ENCODE measurements at regions not wholly inside any gene's neighbourhood (a gene's known extent, or its start where the extent isn't known, plus 50 kb on each side); places are given as distances from the start of the nearest gene placed in this dataset.

GRCh38 chr5:124393584-124394379 lies 352.7 kb downstream of the ZNF608 start:
- Histone ChIP-seq H3K36me3 (no peaks in the 10 kb centered on the region), H3K27me3 (no peaks in the 10 kb centered on the region), H3K4me1 (peaks cover 5 to 13% of the 10 kb centered on the region in 2 donors), H3K4me3 (no peak overlapping the region), H3K9me3 (no peaks in the 10 kb centered on the region), H3K27ac (no peak overlapping the region)
- in situ Hi-C loops (cut with MboI; ENCODE audit: low sequenced_read_pairs in 4 of 4) (no loop called here), intact Hi-C loops (cut with DNase I; ENCODE audit: low total_unique reads) (no loop called here)
- DNase-seq, result no peak
- TF ChIP-seq CTCF (IDR thresholded peaks at IDR 0.05 in 4 of 5, conservative IDR thresholded peaks at IDR 0.05 in 1 of 5) (no peak), POLR2A (IDR thresholded peaks at IDR 0.05) (no peak)
- ATAC-seq, result no peak

GRCh38 chr5:124383693-124384092 lies 362.7 kb downstream of the ZNF608 start:
- H3K4me1 ChIP-seq, result no peaks in the 10 kb centered on the region
- ATAC-seq, result no peak
- no peak for TF ChIP-seq POLR2A (IDR thresholded peaks at IDR 0.05)
- TF ChIP-seq CTCF (IDR thresholded peaks at IDR 0.05 in 4 of 5, conservative IDR thresholded peaks at IDR 0.05 in 1 of 5), result no peak
- H3K27me3 ChIP-seq, result no peaks in the 10 kb centered on the region
- no peak for DNase-seq
- in situ Hi-C loops (cut with MboI; ENCODE audit: low sequenced_read_pairs in 4 of 4) (no loop called here), intact Hi-C loops (cut with DNase I; ENCODE audit: low total_unique reads) (no loop called here)
- H3K36me3 ChIP-seq, result no peaks in the 10 kb centered on the region
- no peak overlapping the region for H3K4me3 ChIP-seq
- peaks cover 0 to 4% (median 0%) of the 10 kb centered on the region in 3 donors for H3K9me3 ChIP-seq
- H3K27ac ChIP-seq, result no peak overlapping the region

GRCh38 chr5:124377386-124377785 lies 369.1 kb downstream of the ZNF608 start:
- TF ChIP-seq CTCF (IDR thresholded peaks at IDR 0.05 in 4 of 5, conservative IDR thresholded peaks at IDR 0.05 in 1 of 5) (no peak), POLR2A (IDR thresholded peaks at IDR 0.05) (no peak)
- no peak for ATAC-seq
- Histone ChIP-seq H3K4me3 (no peak overlapping the region), H3K36me3 (no peaks in the 10 kb centered on the region), H3K9me3 (peaks cover 0 to 3% (median 0%) of the 10 kb centered on the region in 3 donors), H3K27me3 (no peaks in the 10 kb centered on the region), H3K4me1 (no peaks in the 10 kb centered on the region), H3K27ac (no peak overlapping the region)
- intact Hi-C loops (cut with DNase I; ENCODE audit: low total_unique reads) (no loop called here), in situ Hi-C loops (cut with MboI; ENCODE audit: low sequenced_read_pairs in 4 of 4) (no loop called here)
- no peak for DNase-seq

- no peak overlapping the region for H3K27ac ChIP-seq
- H3K9me3 ChIP-seq, result no peaks in the 10 kb centered on the region
- intact Hi-C loops (cut with DNase I; ENCODE audit: low total_unique reads), result no loop called here
- ATAC-seq (no peak), DNase-seq (no peak)
- H3K36me3 ChIP-seq, result no peaks in the 10 kb centered on the region
- no peaks in the 10 kb centered on the region for H3K27me3 ChIP-seq
- in situ Hi-C loops (cut with MboI; ENCODE audit: low sequenced_read_pairs in 4 of 4), result no loop called here
- H3K4me3 ChIP-seq, result no peak overlapping the region
- no peaks in the 10 kb centered on the region for H3K4me1 ChIP-seq
- no peak for TF ChIP-seq CTCF (IDR thresholded peaks at IDR 0.05 in 4 of 5, conservative IDR thresholded peaks at IDR 0.05 in 1 of 5)
- no peak for TF ChIP-seq POLR2A (IDR thresholded peaks at IDR 0.05)
Measured at GRCh38 chr5:124373883-124374282, 372.6 kb downstream of the ZNF608 start.

Data from gastrocnemius medialis (tissue), 4 donors.